ENCODE measurements at regions not wholly inside any gene's neighbourhood (a gene's known extent, or its start where the extent isn't known, plus 50 kb on each side); places are given as distances from the start of the nearest gene placed in this dataset.

GRCh38 chr5:2642684-2643345, 108.7 kb downstream of the IRX2 start:
- TF ChIP-seq CTCF (IDR thresholded peaks at IDR 0.05), result no peak
- no peak for TF ChIP-seq EP300 (IDR thresholded peaks at IDR 0.05)
- no peak for TF ChIP-seq POLR2A (IDR thresholded peaks at IDR 0.05)

All from ovary (tissue), 3 donors.